H1 (cell line): ENCODE measurements at regions not wholly inside any gene's neighbourhood (a gene's known extent, or its start where the extent isn't known, plus 50 kb on each side); places are given as distances from the start of the nearest gene placed in this dataset.

ENCODE experiments used
- JUN ChIP-seq: IDR thresholded peaks from 2 replicates; pipeline ENCODE4 v1.6.1; 2011; ENCODE audit warnings: low read depth, mild to moderate bottlenecking, improper control_type of control experiment, low read length
- KDM4A ChIP-seq: IDR thresholded peaks from one replicate; pipeline ENCODE4 v1.7.1; 2012; ENCODE audit warnings: low read depth, mild to moderate bottlenecking, moderate library complexity, low read length, inconsistent platforms; ENCODE audit not compliant: severe bottlenecking
- KDM5A ChIP-seq: fragments of 200-600 bp; IDR thresholded peaks from 2 replicates; pipeline ENCODE4 v1.7.1; 2012; ENCODE audit warnings: mild to moderate bottlenecking, low read length, inconsistent platforms, mixed read lengths
- NANOG ChIP-seq: IDR thresholded peaks from 2 replicates; pipeline ENCODE4 v1.6.1; 2011; ENCODE audit warnings: low read length, low read depth, mild to moderate bottlenecking, inconsistent platforms; ENCODE audit not compliant: insufficient read depth, poor library complexity, severe bottlenecking
- RFX5 ChIP-seq: IDR thresholded peaks from 2 replicates; pipeline ENCODE4 v1.6.1; 2011; ENCODE audit warnings: low read depth, low read length, improper control_type of control experiment, borderline replicate concordance
- TAF1 ChIP-seq: IDR thresholded peaks from 2 replicates; pipeline ENCODE4 v1.6.1; 2011; ENCODE audit warnings: mild to moderate bottlenecking, low read depth, low read length
- TEAD4 ChIP-seq: IDR thresholded peaks from 2 replicates; pipeline ENCODE4 v1.6.1; 2012; ENCODE audit warnings: low read depth, low read length, inconsistent platforms, mixed read lengths

DNA sequence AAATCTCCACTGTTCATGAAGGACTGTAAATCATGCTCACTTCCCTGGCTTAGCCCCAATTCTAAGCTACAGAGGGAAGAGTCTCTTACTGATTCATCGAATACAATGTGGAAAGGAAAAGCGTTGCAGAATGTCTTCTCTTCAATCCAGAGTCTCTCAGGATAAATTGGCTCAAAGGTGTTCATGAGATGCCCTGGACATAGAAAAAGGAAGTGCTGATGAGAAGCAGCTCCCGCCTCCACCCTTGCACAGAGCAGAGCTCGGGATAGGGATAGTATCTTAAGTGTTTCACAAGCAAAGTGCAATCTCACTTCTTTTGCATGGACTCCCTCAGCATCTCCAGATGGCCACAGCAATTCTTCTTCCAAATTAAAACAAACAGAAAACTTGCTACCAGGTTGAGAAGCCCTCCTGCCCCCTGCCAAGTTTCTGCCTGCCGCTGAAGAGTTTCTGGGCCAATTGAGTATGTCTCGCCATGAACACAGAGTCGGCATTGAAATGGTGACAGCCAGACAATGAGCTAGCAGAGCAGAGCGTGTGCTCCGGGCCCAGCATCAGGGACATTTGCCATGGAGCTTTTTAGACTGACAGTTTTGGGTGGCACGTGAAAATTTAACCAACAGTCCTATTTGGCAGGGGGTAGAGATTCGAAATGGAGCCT lies 85.7 kb downstream of the C13orf42 start (continued):
- TF ChIP-seq JUN (no peak), RFX5 (no peak), NANOG (no peak), KDM5A (no peak), TAF1 (no peak), KDM4A (no peak), TEAD4 (no peak)
